Liver (tissue), 8 donors: ENCODE measurements at regions not wholly inside any gene's neighbourhood (a gene's known extent, or its start where the extent isn't known, plus 50 kb on each side); places are given as distances from the start of the nearest gene placed in this dataset.

Experiments
- DNase-seq: peaks from one replicate; pipeline ENCODE4 v3.0.0-alpha.2; 2017; ENCODE audit warnings: low spot score
- H3K27ac ChIP-seq, 2 donors: one replicate each; pipeline ENCODE4 v1.7.0; 2013; ENCODE audit warnings: inconsistent platforms in 2 of 2, low read length in 2 of 2, control low read depth in 1 of 2, low read depth in 1 of 2, mild to moderate bottlenecking in 1 of 2
- H3K27me3 ChIP-seq, 4 donors: one replicate each; pipeline versions ENCODE4 v1.6.1 to v1.7.0; 2013; ENCODE audit warnings: low read length in 3 of 4, inconsistent platforms in 1 of 4, mild to moderate bottlenecking in 1 of 4, moderate library complexity in 1 of 4; ENCODE audit not compliant: control insufficient read depth in 4 of 4, insufficient read depth in 4 of 4
- H3K36me3 ChIP-seq, 4 donors: one replicate each; pipeline versions ENCODE4 v1.6.1 to v1.7.0; 2013; ENCODE audit warnings: low read length in 3 of 4, mild to moderate bottlenecking in 3 of 4, low read depth in 1 of 4, moderate library complexity in 1 of 4; ENCODE audit not compliant: control insufficient read depth in 4 of 4, insufficient read depth in 3 of 4
- H3K4me1 ChIP-seq, 4 donors: one replicate each; pipeline versions ENCODE4 v1.6.1 to v1.7.0; 2013; ENCODE audit warnings: low read length in 3 of 4, mild to moderate bottlenecking in 3 of 4, moderate library complexity in 1 of 4; ENCODE audit not compliant: control insufficient read depth in 4 of 4, insufficient read depth in 4 of 4
- H3K4me3 ChIP-seq, 3 donors: one replicate each; pipeline versions ENCODE4 v1.6.1 to v1.7.0; 2013; ENCODE audit warnings: low read length in 3 of 3, control low read depth in 1 of 3, low read depth in 1 of 3, mild to moderate bottlenecking in 1 of 3
- H3K9ac ChIP-seq, 2 donors: one replicate each; pipeline ENCODE4 v1.7.0; 2013; ENCODE audit warnings: low read length in 2 of 2, mild to moderate bottlenecking in 2 of 2, moderate library complexity in 2 of 2, control low read depth in 1 of 2, low read depth in 1 of 2
- H3K9me3 ChIP-seq, 4 donors: one replicate each; pipeline versions ENCODE4 v1.6.1 to v1.7.0; 2013; ENCODE audit warnings: low read length in 3 of 4; ENCODE audit not compliant: control insufficient read depth in 4 of 4
- ATF3 ChIP-seq: IDR thresholded peaks from 2 replicates; pipeline ENCODE4 v1.6.1; 2016; ENCODE audit warnings: antibody characterized with exemption
- CTCF ChIP-seq: fragments of 150-350 bp; IDR thresholded peaks from 2 replicates; pipeline ENCODE4 v1.5.1; 2017; ENCODE audit warnings: improper control_type of control experiment, low read depth, low read length; ENCODE audit not compliant: missing input control
- EGR1 ChIP-seq, 2 donors: IDR thresholded peaks; 2 replicates each; pipeline ENCODE4 v1.6.1; 2016 to 2018; ENCODE audit warnings: antibody characterized with exemption in 2 of 2, low read depth in 2 of 2
- FOXA1 ChIP-seq: IDR thresholded peaks from 2 replicates; pipeline ENCODE4 v1.6.1; 2016; ENCODE audit warnings: antibody characterized with exemption
- FOXA2 ChIP-seq: IDR thresholded peaks from 2 replicates; pipeline ENCODE4 v1.6.1; 2016; ENCODE audit warnings: antibody characterized with exemption
- GABPA ChIP-seq, 2 donors: IDR thresholded peaks in 1 of 2; conservative IDR thresholded peaks in 1 of 2; 2 replicates each; pipeline ENCODE4 v1.6.1; 2016; ENCODE audit warnings: antibody characterized with exemption in 2 of 2, mild to moderate bottlenecking in 1 of 2, moderate library complexity in 1 of 2
- HNF4A ChIP-seq, 2 donors: conservative IDR thresholded peaks; 2 replicates each; pipeline ENCODE4 v1.6.1; 2016; ENCODE audit warnings: antibody characterized with exemption in 2 of 2, mild to moderate bottlenecking in 2 of 2
- HNF4G ChIP-seq: IDR thresholded peaks from 2 replicates; pipeline ENCODE4 v1.6.1; 2016; ENCODE audit warnings: antibody characterized with exemption
- JUND ChIP-seq, 2 donors: IDR thresholded peaks; 2 replicates each; pipeline ENCODE4 v1.6.1; 2016; ENCODE audit warnings: antibody characterized with exemption in 2 of 2
- MAX ChIP-seq: IDR thresholded peaks from 2 replicates; pipeline ENCODE4 v1.6.1; 2016; ENCODE audit warnings: antibody characterized with exemption
- NR2F2 ChIP-seq: IDR thresholded peaks from 2 replicates; pipeline ENCODE4 v1.6.1; 2016; ENCODE audit warnings: antibody characterized with exemption
- RAD21 ChIP-seq, 2 donors: IDR thresholded peaks; 2 replicates each; pipeline ENCODE4 v1.6.1; 2016; ENCODE audit warnings: antibody characterized with exemption in 2 of 2, mild to moderate bottlenecking in 2 of 2
- REST ChIP-seq: IDR thresholded peaks from 2 replicates; pipeline ENCODE4 v1.6.1; 2016; ENCODE audit warnings: antibody characterized with exemption, mild to moderate bottlenecking
- RXRA ChIP-seq, 2 donors: IDR thresholded peaks; 2 replicates each; pipeline ENCODE4 v1.6.1; 2017 to 2018; ENCODE audit warnings: antibody characterized with exemption in 2 of 2, mild to moderate bottlenecking in 1 of 2
- SP1 ChIP-seq: IDR thresholded peaks from 2 replicates; pipeline ENCODE4 v1.6.1; 2018; ENCODE audit warnings: antibody characterized with exemption, mild to moderate bottlenecking
- TAF1 ChIP-seq: conservative IDR thresholded peaks from 2 replicates; pipeline ENCODE4 v1.6.1; 2016; ENCODE audit warnings: antibody characterized with exemption, mild to moderate bottlenecking
- YY1 ChIP-seq: IDR thresholded peaks from 2 replicates; pipeline ENCODE4 v1.6.1; 2016; ENCODE audit warnings: antibody characterized with exemption, mild to moderate bottlenecking
- ZBTB33 ChIP-seq: IDR thresholded peaks from 2 replicates; pipeline ENCODE4 v1.6.1; 2016; ENCODE audit warnings: antibody characterized with exemption
- WGBS: extraction: QIAGEN DNeasy Blood & Tissue Kit; methylation state at CpG from one replicate; pipeline ENCODE4 v1.1.7; 2013; 5-methylcytosine and 5-hydroxymethylcytosine counted together
- donor health status: healthy.
- donor health status: healthy.
- donor health status: healthy.
- donor health status: healthy.
- donor health status: healthy.

- Histone ChIP-seq H3K9ac (no peak overlapping the region), H3K4me1 (no peaks in the 10 kb centered on the region), H3K27me3 (no peaks in the 10 kb centered on the region), H3K4me3 (no peak overlapping the region), H3K36me3 (no peaks in the 10 kb centered on the region), H3K9me3 (no peaks in the 10 kb centered on the region), H3K27ac (no peak overlapping the region)
- 87% methylated on average over 2 of the region's 2 CpGs for WGBS
- DNase-seq: no peak
- TF ChIP-seq SP1 (no peak), TAF1 (no peak), FOXA2 (no peak), YY1 (no peak), REST (no peak), MAX (no peak)
These were observed 210.8 kb upstream of the BTG1 start for GRCh38 chr12:92356425-92356824.

- H3K4me1 ChIP-seq: no peaks in the 10 kb centered on the region
- DNase-seq: no peak
- H3K9ac ChIP-seq: no peak overlapping the region
- 55% methylated on average over 1 of the region's 1 CpG for WGBS
- H3K9me3 ChIP-seq: no peaks in the 10 kb centered on the region
- TF ChIP-seq SP1 (no peak), JUND (IDR thresholded peaks at IDR 0.05) (no peak), RXRA (IDR thresholded peaks at IDR 0.05) (no peak), TAF1 (no peak), YY1 (no peak), ATF3 (no peak), REST (no peak), MAX (no peak), HNF4A (conservative IDR thresholded peaks at IDR 0.05) (no peak), RAD21 (IDR thresholded peaks at IDR 0.05) (no peak), GABPA (IDR thresholded peaks at IDR 0.05 in 1 of 2, conservative IDR thresholded peaks at IDR 0.05 in 1 of 2) (no peak), HNF4G (no peak), FOXA1 (no peak), NR2F2 (no peak), EGR1 (IDR thresholded peaks at IDR 0.05; ENCODE audit: low read depth in 2 of 2) (no peak), CTCF (no peak), ZBTB33 (no peak), FOXA2 (no peak)
- no peak overlapping the region for H3K4me3 ChIP-seq
- H3K36me3 ChIP-seq: no peaks in the 10 kb centered on the region
- no peaks in the 10 kb centered on the region for H3K27me3 ChIP-seq
- no peak overlapping the region for H3K27ac ChIP-seq
These were observed 204.0 kb upstream of the BTG1 start for GRCh38 chr12:92349635-92350034.
